Sigmoid colon (tissue), 3 donors: ENCODE measurements at regions not wholly inside any gene's neighbourhood (a gene's known extent, or its start where the extent isn't known, plus 50 kb on each side); places are given as distances from the start of the nearest gene placed in this dataset.

Experiments
- POLR2A ChIP-seq, 2 donors: fragments of 450-650 bp; IDR thresholded peaks; one replicate each; pipeline ENCODE4 v1.6.1; 2016; ENCODE audit warnings: antibody characterized with exemption in 2 of 2, mild to moderate bottlenecking in 2 of 2, moderate library complexity in 2 of 2
- TF ChIP-seq, protein P1 (sequence below), 4 experiments: fragments of 450-650 bp in 3 of 4; fragments of 200-600 bp in 1 of 4; IDR thresholded peaks; one replicate each; pipeline ENCODE4 v1.5.1; 2016 to 2019; ENCODE audit warnings: antibody characterized with exemption in 4 of 4, mild to moderate bottlenecking in 3 of 4, moderate library complexity in 2 of 4

GRCh38 chr12:127223011-127223410 lies 1044.0 kb upstream of the TMEM132C start:
- no peak for TF ChIP-seq POLR2A (IDR thresholded peaks at IDR 0.05)
- TF ChIP-seq, protein P1, sequence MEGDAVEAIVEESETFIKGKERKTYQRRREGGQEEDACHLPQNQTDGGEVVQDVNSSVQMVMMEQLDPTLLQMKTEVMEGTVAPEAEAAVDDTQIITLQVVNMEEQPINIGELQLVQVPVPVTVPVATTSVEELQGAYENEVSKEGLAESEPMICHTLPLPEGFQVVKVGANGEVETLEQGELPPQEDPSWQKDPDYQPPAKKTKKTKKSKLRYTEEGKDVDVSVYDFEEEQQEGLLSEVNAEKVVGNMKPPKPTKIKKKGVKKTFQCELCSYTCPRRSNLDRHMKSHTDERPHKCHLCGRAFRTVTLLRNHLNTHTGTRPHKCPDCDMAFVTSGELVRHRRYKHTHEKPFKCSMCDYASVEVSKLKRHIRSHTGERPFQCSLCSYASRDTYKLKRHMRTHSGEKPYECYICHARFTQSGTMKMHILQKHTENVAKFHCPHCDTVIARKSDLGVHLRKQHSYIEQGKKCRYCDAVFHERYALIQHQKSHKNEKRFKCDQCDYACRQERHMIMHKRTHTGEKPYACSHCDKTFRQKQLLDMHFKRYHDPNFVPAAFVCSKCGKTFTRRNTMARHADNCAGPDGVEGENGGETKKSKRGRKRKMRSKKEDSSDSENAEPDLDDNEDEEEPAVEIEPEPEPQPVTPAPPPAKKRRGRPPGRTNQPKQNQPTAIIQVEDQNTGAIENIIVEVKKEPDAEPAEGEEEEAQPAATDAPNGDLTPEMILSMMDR (IDR thresholded peaks at IDR 0.05): no peak
